Pancreas (tissue), 10 donors: ENCODE measurements at regions not wholly inside any gene's neighbourhood (a gene's known extent, or its start where the extent isn't known, plus 50 kb on each side); places are given as distances from the start of the nearest gene placed in this dataset.

ENCODE experiments used
- ATAC-seq, 4 donors: fragments of 200-7000 bp; cut with Tn5 transposase; one replicate each; pipeline versions ENCODE4 v1.8.0 to v1.9.1; 2020; ENCODE audit warnings: mild to moderate bottlenecking in 4 of 4, moderate library complexity in 4 of 4
- DNase-seq, 6 donors: peaks; one replicate each; pipeline ENCODE4 v3.0.0-alpha.2; 2020
- FAIRE-seq: peaks from 2 replicates; lab custom pipeline; 2012; peaks lifted over from hg19 to GRCh38; lab: Jason Lieb, UNC
- H3K27ac ChIP-seq, 4 donors: fragments of 200-600 bp; sonication (generic); 1 replicate in 3 of 4; 2 replicates in 1 of 4; pipeline versions ENCODE4 v1.5.0 to v1.8.0; 2020
- H3K27me3 ChIP-seq, 4 donors: fragments of 200-600 bp; one replicate each; pipeline ENCODE4 v1.8.0; 2021
- H3K36me3 ChIP-seq, 3 donors: fragments of 200-600 bp; sonication (generic) in 1 of 3; one replicate each; pipeline versions ENCODE4 v1.5.0 to v1.8.0; 2020 to 2021
- H3K4me1 ChIP-seq, 3 donors: fragments of 200-600 bp; one replicate each; pipeline ENCODE4 v1.8.0; 2021
- H3K4me3 ChIP-seq, 4 donors: fragments of 200-600 bp; sonication (generic) in 2 of 4; one replicate each; pipeline versions ENCODE4 v1.5.0 to v1.8.0; 2020 to 2021
- H3K9me3 ChIP-seq, 4 donors: fragments of 200-600 bp; one replicate each; pipeline ENCODE4 v1.8.0; 2021
- CTCF ChIP-seq, 4 donors: fragments of 200-600 bp; sonication (generic) in 3 of 4; IDR thresholded peaks; one replicate each; pipeline versions ENCODE4 v1.5.0 to v1.8.0; 2021; ENCODE audit warnings: antibody characterized with exemption in 4 of 4
- WGBS, 2 donors: extraction: QIAGEN DNeasy Blood & Tissue Kit; methylation state at CpG; one replicate each; pipeline ENCODE4 v1.1.7; 2013; 5-methylcytosine and 5-hydroxymethylcytosine counted together
- intact Hi-C, 3 donors: fragments of 100-400 bp; cut with DNase I; formaldehyde crosslinking; loops; one replicate each; pipeline versions ENCODE4 v1.11.1 to v1.14.2; 2022
- donor health status: healthy with polysubstance abuse.
- donor health status: DM: no; HTN: no; CAD: no; lungs with moderate emphysema.
- donor health status: DM: no; HTN: no; CAD: no.
- donor health status: control.
- donor health status: control.
- donor health status: Bipolar disorder and iron deficiency.
- donor health status: DM: yes; HTN: yes; CAD: no.
- donor health status: DM: no; HTN: no; CAD: no.
- donor health status: DM: no; HTN: no; CAD: no.
- donor health status: DM: yes; HTN: yes; CAD: no.

GRCh38 chr17:31743797-31744196 is 115.2 kb downstream of the COPRS start:
- Histone ChIP-seq H3K9me3 (no peaks in the 10 kb centered on the region), H3K27ac (no peak overlapping the region), H3K4me3 (no peak overlapping the region), H3K36me3 (no peaks in the 10 kb centered on the region), H3K4me1 (no peaks in the 10 kb centered on the region), H3K27me3 (no peaks in the 10 kb centered on the region)
- intact Hi-C loops: no loop called here
- ATAC-seq (no peak), DNase-seq (no peak), FAIRE-seq (no peak)
- TF ChIP-seq CTCF (IDR thresholded peaks at IDR 0.05): no peak
- WGBS, 2 donors: 50 to 61% methylated on average over 2 of the region's 2 CpGs

GRCh38 chr17:31741371-31741770 is 117.7 kb downstream of the COPRS start:
- no peak overlapping the region for H3K27ac ChIP-seq
- no peak for TF ChIP-seq CTCF (IDR thresholded peaks at IDR 0.05)

GRCh38 chr17:31740611-31741082 is 118.4 kb downstream of the COPRS start:
- no peaks in the 10 kb centered on the region for H3K9me3 ChIP-seq
- H3K27ac ChIP-seq: no peak overlapping the region
- H3K36me3 ChIP-seq: no peaks in the 10 kb centered on the region
- intact Hi-C loops: no loop called here
- FAIRE-seq (no peak), ATAC-seq (no peak), DNase-seq (no peak)
- TF ChIP-seq CTCF (IDR thresholded peaks at IDR 0.05): no peak
- H3K27me3 ChIP-seq: no peaks in the 10 kb centered on the region
- H3K4me1 ChIP-seq: no peaks in the 10 kb centered on the region
- no peak overlapping the region for H3K4me3 ChIP-seq
- 67 to 69% methylated on average over 4 of the region's 4 CpGs for WGBS, 2 donors

More at GRCh38 chr17:31741371-31741770, 117.7 kb downstream of the COPRS start:
- Histone ChIP-seq H3K27me3 (no peaks in the 10 kb centered on the region), H3K4me3 (no peak overlapping the region), H3K4me1 (no peaks in the 10 kb centered on the region), H3K36me3 (no peaks in the 10 kb centered on the region), H3K9me3 (no peaks in the 10 kb centered on the region)
- ATAC-seq (no peak), FAIRE-seq (no peak), DNase-seq (no peak)
- WGBS, 2 donors: 62 to 67% methylated on average over 3 of the region's 3 CpGs
- intact Hi-C loops: no loop called here

GRCh38 chr17:31738996-31739699 is 119.9 kb downstream of the COPRS start:
- H3K9me3 ChIP-seq: no peaks in the 10 kb centered on the region
- H3K27ac ChIP-seq: no peak overlapping the region
- no peak overlapping the region for H3K4me3 ChIP-seq
- 62 to 77% methylated on average over 2 of the region's 2 CpGs for whole genome bisulfite sequencing, 2 donors
- no peak for TF ChIP-seq CTCF (IDR thresholded peaks at IDR 0.05)
- DNase-seq: no peak
- H3K36me3 ChIP-seq: no peaks in the 10 kb centered on the region
- no peak for ATAC-seq
- intact Hi-C loops: no loop called here
- no peaks in the 10 kb centered on the region for H3K27me3 ChIP-seq
- no peaks in the 10 kb centered on the region for H3K4me1 ChIP-seq
- no peak for FAIRE-seq

GRCh38 chr17:31738488-31738887 is 120.6 kb downstream of the COPRS start:
- DNase-seq (no peak), FAIRE-seq (no peak), ATAC-seq (no peak)
- Histone ChIP-seq H3K4me3 (no peak overlapping the region), H3K4me1 (no peaks in the 10 kb centered on the region), H3K9me3 (no peaks in the 10 kb centered on the region), H3K27me3 (no peaks in the 10 kb centered on the region), H3K27ac (no peak overlapping the region), H3K36me3 (no peaks in the 10 kb centered on the region)
- intact Hi-C loops: no loop called here
- TF ChIP-seq CTCF (IDR thresholded peaks at IDR 0.05): no peak
